ENCODE measurements at regions not wholly inside any gene's neighbourhood (a gene's known extent, or its start where the extent isn't known, plus 50 kb on each side); places are given as distances from the start of the nearest gene placed in this dataset.

GRCh38 chr2:217160103-217160743 lies 300.4 kb upstream of the TNP1 start:
- H3K36me3 ChIP-seq (ENCODE audit: control insufficient read depth, insufficient read depth, low read length), result no peaks in the 10 kb centered on the region
- peaks cover 3% of the 10 kb centered on the region for H3K27me3 ChIP-seq (ENCODE audit: control insufficient read depth, insufficient read depth, low read length)
- FAIRE-seq, result no peak
- H3K4me3 ChIP-seq (ENCODE audit: low read depth, low read length), result no peak overlapping the region
- peak; percentile 82 for DNase-seq (ENCODE audit: low read depth)
- no peak for TF ChIP-seq CTCF (IDR thresholded peaks at IDR 0.05; ENCODE audit: insufficient read depth, low read length, severe bottlenecking)

- Histone ChIP-seq H3K36me3 (ENCODE audit: control insufficient read depth, insufficient read depth, low read length) (no peaks in the 10 kb centered on the region), H3K27me3 (ENCODE audit: control insufficient read depth, insufficient read depth, low read length) (peaks cover 3% of the 10 kb centered on the region), H3K4me3 (ENCODE audit: low read depth, low read length) (no peak overlapping the region)
- DNase-seq (ENCODE audit: low read depth) (no peak), FAIRE-seq (no peak)
- TF ChIP-seq CTCF (IDR thresholded peaks at IDR 0.05; ENCODE audit: insufficient read depth, low read length, severe bottlenecking), result no peak
Observed at GRCh38 chr2:217158928-217159327, 299.1 kb upstream of the TNP1 start.

GRCh38 chr2:217157581-217157980 lies 297.7 kb upstream of the TNP1 start:
- no peak for TF ChIP-seq CTCF (IDR thresholded peaks at IDR 0.05; ENCODE audit: insufficient read depth, low read length, severe bottlenecking)
- Histone ChIP-seq H3K36me3 (ENCODE audit: control insufficient read depth, insufficient read depth, low read length) (no peaks in the 10 kb centered on the region), H3K27me3 (ENCODE audit: control insufficient read depth, insufficient read depth, low read length) (peaks cover 3% of the 10 kb centered on the region), H3K4me3 (ENCODE audit: low read depth, low read length) (no peak overlapping the region)
- DNase-seq (ENCODE audit: low read depth), result no peak
- FAIRE-seq, result no peak

DNA sequence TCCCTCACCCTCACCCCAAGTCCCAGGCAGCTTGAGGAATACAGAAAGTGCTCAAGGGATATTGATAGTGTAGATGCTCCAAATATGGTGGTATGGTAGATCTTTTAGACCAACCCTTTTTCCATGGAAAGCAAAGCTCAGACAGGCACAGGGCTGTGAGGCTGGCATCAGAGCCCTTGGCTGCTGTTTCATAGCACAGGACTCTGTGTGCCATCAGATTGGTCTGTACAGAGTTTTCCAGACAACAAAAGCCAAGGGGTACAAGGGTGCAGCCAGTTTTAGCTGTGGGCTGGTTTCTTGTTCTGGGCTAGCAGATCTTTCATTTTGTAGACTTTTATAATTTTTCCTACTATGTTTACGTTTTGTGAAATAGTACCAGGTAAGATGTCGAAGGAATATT lies 296.9 kb upstream of the TNP1 start:
- FAIRE-seq, result no peak

GRCh38 chr2:217154923-217155322 lies 295.1 kb upstream of the TNP1 start:
- peak; percentile 81 for FAIRE-seq
- no peak for DNase-seq (ENCODE audit: low read depth)
- no peak for TF ChIP-seq CTCF (IDR thresholded peaks at IDR 0.05; ENCODE audit: insufficient read depth, low read length, severe bottlenecking)
- Histone ChIP-seq H3K27me3 (ENCODE audit: control insufficient read depth, insufficient read depth, low read length) (peaks cover 3% of the 10 kb centered on the region), H3K4me3 (ENCODE audit: low read depth, low read length) (no peak overlapping the region), H3K36me3 (ENCODE audit: control insufficient read depth, insufficient read depth, low read length) (no peaks in the 10 kb centered on the region)

More for the DNA sequence above, 296.9 kb upstream of the TNP1 start:
- Histone ChIP-seq H3K27me3 (ENCODE audit: control insufficient read depth, insufficient read depth, low read length) (peaks cover 3% of the 10 kb centered on the region), H3K36me3 (ENCODE audit: control insufficient read depth, insufficient read depth, low read length) (no peaks in the 10 kb centered on the region), H3K4me3 (ENCODE audit: low read depth, low read length) (no peak overlapping the region)
- no peak for TF ChIP-seq CTCF (IDR thresholded peaks at IDR 0.05; ENCODE audit: insufficient read depth, low read length, severe bottlenecking)
- DNase-seq (ENCODE audit: low read depth), result no peak

GRCh38 chr2:217153510-217153909 lies 293.6 kb upstream of the TNP1 start:
- TF ChIP-seq CTCF (IDR thresholded peaks at IDR 0.05; ENCODE audit: insufficient read depth, low read length, severe bottlenecking), result no peak
- H3K4me3 ChIP-seq (ENCODE audit: low read depth, low read length), result no peak overlapping the region
- no peak for FAIRE-seq
- peaks cover 3% of the 10 kb centered on the region for H3K27me3 ChIP-seq (ENCODE audit: control insufficient read depth, insufficient read depth, low read length)
- H3K36me3 ChIP-seq (ENCODE audit: control insufficient read depth, insufficient read depth, low read length), result no peaks in the 10 kb centered on the region
- DNase-seq (ENCODE audit: low read depth), result no peak

Data from bronchial epithelial cell (primary cell).